SK-N-SH (cell line): ENCODE measurements at regions not wholly inside any gene's neighbourhood (a gene's known extent, or its start where the extent isn't known, plus 50 kb on each side); places are given as distances from the start of the nearest gene placed in this dataset.

ENCODE experiments used
- CTCF ChIA-PET: fragments of 300-600, 350-600 bp; formaldehyde crosslinking; extraction: SDS; loops from one replicate; lab custom pipeline; 2021; lab: Yijun Ruan, JAX
- POLR2A ChIA-PET: fragments of 350-600 bp; sonication (Branson Sonifier 250); formaldehyde crosslinking; extraction: SDS; loops from one replicate; lab custom pipeline; 2020; ENCODE audit warnings: antibody characterized with exemption, inconsistent platforms; lab: Yijun Ruan, JAX
- DNase-seq: peaks from one replicate; pipeline ENCODE4 v3.0.0; 2012
- H2AFZ ChIP-seq: fragments of 200-600 bp; sonication (generic); 2 replicates; pipeline ENCODE4 v1.8.1; 2016; ENCODE audit warnings: antibody characterized with exemption, mild to moderate bottlenecking, low read depth
- H3F3A ChIP-seq: fragments of 200-600 bp; sonication (generic); replicated peaks from 2 replicates; pipeline ENCODE3; 2016; ENCODE audit warnings: antibody characterized with exemption, mild to moderate bottlenecking; ENCODE audit not compliant: insufficient read depth
- H3K27ac ChIP-seq, 2 experiments: fragments of 200-500 bp in 1 of 2; fragments of 200-600 bp in 1 of 2; sonication (Bioruptor generic) in 1 of 2; sonication (generic), shearing (Covaris generic) in 1 of 2; 2 replicates each; pipeline versions ENCODE4 v1.5.1 to v1.6.1; 2014 to 2016; ENCODE audit warnings: low read depth in 2 of 2, inconsistent platforms in 1 of 2, low read length in 1 of 2, mild to moderate bottlenecking in 1 of 2, mixed read lengths in 1 of 2
- H3K27me3 ChIP-seq: fragments of 200-600 bp; sonication (generic), shearing (Covaris generic); 2 replicates; pipeline ENCODE4 v1.6.1; 2016; ENCODE audit warnings: mixed run types; ENCODE audit not compliant: insufficient read depth
- H3K36me3 ChIP-seq, 2 experiments: fragments of 200-500 bp in 1 of 2; fragments of 200-600 bp in 1 of 2; sonication (Bioruptor generic) in 1 of 2; sonication (generic) in 1 of 2; replicated peaks in 1 of 2; 2 replicates each; pipeline versions ENCODE3 to v1.5.1; 2014 to 2016; ENCODE audit warnings: low read length in 1 of 2, mild to moderate bottlenecking in 1 of 2; ENCODE audit not compliant: insufficient read depth in 2 of 2, control insufficient read depth in 1 of 2
- H3K4me1 ChIP-seq, 2 experiments: fragments of 200-500 bp in 1 of 2; fragments of 200-600 bp in 1 of 2; sonication (Bioruptor generic) in 1 of 2; sonication (generic), shearing (Covaris generic) in 1 of 2; 2 replicates each; pipeline versions ENCODE4 v1.5.1 to v1.6.1; 2014 to 2016; ENCODE audit warnings: low read depth in 1 of 2, low read length in 1 of 2, mixed run types in 1 of 2; ENCODE audit not compliant: insufficient read depth in 2 of 2, control insufficient read depth in 1 of 2
- H3K4me2 ChIP-seq: fragments of 200-600 bp; sonication (generic), shearing (Covaris generic); 2 replicates; pipeline ENCODE4 v1.6.1; 2017; ENCODE audit warnings: mixed run types
- H3K4me3 ChIP-seq, 2 experiments: fragments of 200-500 bp in 1 of 2; fragments of 200-600 bp in 1 of 2; sonication (Bioruptor generic) in 1 of 2; sonication (generic), shearing (Covaris generic) in 1 of 2; 2 replicates each; pipeline versions ENCODE4 v1.5.1 to v1.8.1; 2014 to 2016; ENCODE audit warnings: low read depth in 2 of 2, inconsistent platforms in 1 of 2, low read length in 1 of 2, mild to moderate bottlenecking in 1 of 2, mixed read lengths in 1 of 2, moderate library complexity in 1 of 2
- H3K79me2 ChIP-seq: fragments of 200-600 bp; sonication (generic); 2 replicates; pipeline ENCODE4 v1.8.1; 2017; ENCODE audit warnings: mild to moderate bottlenecking; ENCODE audit not compliant: insufficient read depth
- H3K9ac ChIP-seq: fragments of 200-600 bp; sonication (generic); 2 replicates; pipeline ENCODE4 v1.6.1; 2017; ENCODE audit warnings: mixed run types
- H3K9me2 ChIP-seq: fragments of 200-600 bp; sonication (generic); 2 replicates; pipeline ENCODE4 v1.6.1; 2017; ENCODE audit warnings: mixed run types
- H3K9me3 ChIP-seq: fragments of 200-600 bp; sonication (generic); 2 replicates; pipeline ENCODE4 v1.6.1; 2017; ENCODE audit warnings: mixed run types, mild to moderate bottlenecking, moderate library complexity
- H4K20me1 ChIP-seq: fragments of 200-600 bp; sonication (generic); 2 replicates; pipeline ENCODE4 v1.6.1; 2017; ENCODE audit warnings: mild to moderate bottlenecking, mixed run types; ENCODE audit not compliant: insufficient read depth
- CHD2 ChIP-seq: fragments of 150-350 bp; IDR thresholded peaks from 2 replicates; pipeline ENCODE4 v1.6.1; 2018; ENCODE audit warnings: low read length; ENCODE audit not compliant: partially characterized antibody
- EP300 ChIP-seq, 2 experiments: IDR thresholded peaks; 2 replicates each; pipeline versions ENCODE4 v1.4.0 to v1.6.1; 2012; ENCODE audit warnings: borderline replicate concordance in 1 of 2, low read depth in 1 of 2, low read length in 1 of 2
- FOXM1 ChIP-seq: IDR thresholded peaks from 2 replicates; pipeline ENCODE4 v1.4.0; 2012; ENCODE audit warnings: low read depth, mild to moderate bottlenecking
- GABPA ChIP-seq: IDR thresholded peaks from 2 replicates; pipeline ENCODE4 v1.4.0; 2012; ENCODE audit warnings: low read depth, mild to moderate bottlenecking
- MXI1 ChIP-seq: IDR thresholded peaks from 2 replicates; pipeline ENCODE4 v1.6.1; 2012; ENCODE audit warnings: mild to moderate bottlenecking, low read depth, low read length, improper control_type of control experiment
- NFIC ChIP-seq: IDR thresholded peaks from 2 replicates; pipeline ENCODE4 v1.4.0; 2012; ENCODE audit warnings: borderline replicate concordance
- NRF1 ChIP-seq: IDR thresholded peaks from 2 replicates; pipeline ENCODE4 v1.6.1; 2012; ENCODE audit warnings: low read depth, mild to moderate bottlenecking, low read length
- POLR2AphosphoS5 ChIP-seq: IDR thresholded peaks from 2 replicates; pipeline ENCODE4 v1.6.1; 2012; ENCODE audit warnings: low read depth, low read length
- RAD21 ChIP-seq: IDR thresholded peaks from 2 replicates; pipeline ENCODE4 v1.6.1; 2012; ENCODE audit warnings: mild to moderate bottlenecking, low read length
- RXRA ChIP-seq: IDR thresholded peaks from 2 replicates; pipeline ENCODE4 v1.4.0; 2012; ENCODE audit warnings: low read depth, mild to moderate bottlenecking, borderline replicate concordance
- TCF12 ChIP-seq: IDR thresholded peaks from 2 replicates; pipeline ENCODE4 v1.4.0; 2012
- TEAD4 ChIP-seq: IDR thresholded peaks from 2 replicates; pipeline ENCODE4 v1.4.0; 2012; ENCODE audit warnings: mild to moderate bottlenecking, borderline replicate concordance; ENCODE audit not compliant: insufficient read depth
- WGBS: methylation state at CpG from one replicate; pipeline ENCODE4 v1.1.6; 2017; ENCODE audit warnings: low lambda C conversion rate; 5-methylcytosine and 5-hydroxymethylcytosine counted together
- TF ChIP-seq, protein P1 (sequence below): fragments of 150-350 bp; IDR thresholded peaks from 2 replicates; pipeline ENCODE4 v1.6.1; 2016; ENCODE audit warnings: mild to moderate bottlenecking, low read depth, low read length
- TF ChIP-seq, protein P2 (sequence below): IDR thresholded peaks from 2 replicates; pipeline ENCODE4 v1.4.0; 2012; ENCODE audit warnings: low read depth, borderline replicate concordance

DNA sequence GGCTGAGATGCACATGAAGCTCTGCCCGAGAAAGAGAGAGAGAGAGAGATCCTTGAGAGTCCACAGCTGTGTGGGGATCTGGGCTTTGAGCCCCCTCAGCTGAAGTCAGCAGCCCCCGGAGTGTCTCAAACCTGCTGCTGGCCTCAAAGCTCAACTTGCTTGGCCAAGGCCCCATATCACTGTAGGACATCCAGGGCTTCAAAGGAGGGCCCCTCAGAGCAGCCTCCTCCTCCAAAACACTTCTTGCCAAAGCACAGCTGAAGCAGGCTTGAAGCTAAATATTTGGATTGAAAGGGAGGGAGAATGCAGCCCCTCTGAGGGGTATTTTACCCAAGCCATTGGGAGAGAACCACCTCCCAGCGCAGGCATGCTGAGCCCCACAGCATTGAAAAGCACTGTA, 357.6 kb downstream of the OSR1 start:
- Histone ChIP-seq H3K9ac (no peak overlapping the region), H3K4me3 (no peak overlapping the region), H3K36me3 (no peaks in the 10 kb centered on the region), H3K4me1 (no peaks in the 10 kb centered on the region), H2AFZ (no peak overlapping the region), H3K9me3 (no peaks in the 10 kb centered on the region), H3K27me3 (no peaks in the 10 kb centered on the region), H3K27ac (no peak overlapping the region), H3K79me2 (no peaks in the 10 kb centered on the region), H3K4me2 (no peak overlapping the region), H3F3A (no peaks in the 10 kb centered on the region), H3K9me2 (no peaks in the 10 kb centered on the region), H4K20me1 (no peaks in the 10 kb centered on the region)
- ChIA-PET POLR2A (no interaction called here), CTCF (interaction anchor here (0.9 kb wide), 1 partner anchor 481 kb away, joined by 3 read pairs; no protein-coding TSS in a partner anchor)
- TF ChIP-seq RXRA (no peak), RAD21 (no peak), EP300 (IDR thresholded peaks at IDR 0.05; ENCODE audit: borderline replicate concordance in 1 of 2, low read depth in 1 of 2, low read length in 1 of 2) (no peak), MXI1 (no peak), GABPA (no peak), NFIC (no peak), NRF1 (no peak), TCF12 (no peak)
- no peak for DNase-seq
- WGBS: 59% methylated on average over 2 of the region's 3 CpGs

DNA sequence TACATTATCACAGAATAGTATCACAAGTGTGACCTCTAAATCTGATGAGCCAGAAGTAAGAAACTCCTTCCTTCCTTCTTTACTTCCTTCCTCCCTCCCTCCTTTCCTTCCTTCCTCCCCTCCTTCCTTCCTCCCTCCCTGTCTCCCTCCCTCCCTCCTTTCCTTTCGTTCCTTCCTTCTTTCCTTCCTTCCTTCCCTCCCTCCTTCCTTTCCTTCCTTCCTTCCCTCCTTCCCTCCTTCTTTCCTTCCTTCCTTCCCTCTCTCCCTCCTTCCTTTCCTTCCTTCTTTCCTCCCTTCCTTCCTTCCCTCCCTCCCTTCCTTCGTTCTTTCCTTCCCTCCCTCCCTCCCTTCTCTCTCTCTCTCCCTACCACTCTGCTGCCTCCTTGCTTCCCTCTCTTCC, 359.2 kb downstream of the OSR1 start:
- H3K9ac ChIP-seq: no peak overlapping the region
- WGBS: 63% methylated on average over 2 of the region's 2 CpGs
- H3K79me2 ChIP-seq: no peaks in the 10 kb centered on the region
- no peak overlapping the region for H3K4me2 ChIP-seq
- no peaks in the 10 kb centered on the region for H3K4me1 ChIP-seq
- POLR2A ChIA-PET: no interaction called here
- H3K27ac ChIP-seq: no peak overlapping the region
- H4K20me1 ChIP-seq: no peaks in the 10 kb centered on the region
- CTCF ChIA-PET: no interaction called here
- H3K4me3 ChIP-seq: no peak overlapping the region
- H3K27me3 ChIP-seq: no peaks in the 10 kb centered on the region
- H3K9me2 ChIP-seq: no peaks in the 10 kb centered on the region
- no peaks in the 10 kb centered on the region for H3K9me3 ChIP-seq
- no peak for DNase-seq
- no peaks in the 10 kb centered on the region for H3F3A ChIP-seq
- no peaks in the 10 kb centered on the region for H3K36me3 ChIP-seq
- TF ChIP-seq RAD21 (no peak), GABPA (no peak), TEAD4 (no peak), MXI1 (no peak), CHD2 (no peak), FOXM1 (no peak), POLR2AphosphoS5 (no peak)
- TF ChIP-seq, protein P1, sequence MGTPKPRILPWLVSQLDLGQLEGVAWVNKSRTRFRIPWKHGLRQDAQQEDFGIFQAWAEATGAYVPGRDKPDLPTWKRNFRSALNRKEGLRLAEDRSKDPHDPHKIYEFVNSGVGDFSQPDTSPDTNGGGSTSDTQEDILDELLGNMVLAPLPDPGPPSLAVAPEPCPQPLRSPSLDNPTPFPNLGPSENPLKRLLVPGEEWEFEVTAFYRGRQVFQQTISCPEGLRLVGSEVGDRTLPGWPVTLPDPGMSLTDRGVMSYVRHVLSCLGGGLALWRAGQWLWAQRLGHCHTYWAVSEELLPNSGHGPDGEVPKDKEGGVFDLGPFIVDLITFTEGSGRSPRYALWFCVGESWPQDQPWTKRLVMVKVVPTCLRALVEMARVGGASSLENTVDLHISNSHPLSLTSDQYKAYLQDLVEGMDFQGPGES: no peak
- TF ChIP-seq, protein P2, sequence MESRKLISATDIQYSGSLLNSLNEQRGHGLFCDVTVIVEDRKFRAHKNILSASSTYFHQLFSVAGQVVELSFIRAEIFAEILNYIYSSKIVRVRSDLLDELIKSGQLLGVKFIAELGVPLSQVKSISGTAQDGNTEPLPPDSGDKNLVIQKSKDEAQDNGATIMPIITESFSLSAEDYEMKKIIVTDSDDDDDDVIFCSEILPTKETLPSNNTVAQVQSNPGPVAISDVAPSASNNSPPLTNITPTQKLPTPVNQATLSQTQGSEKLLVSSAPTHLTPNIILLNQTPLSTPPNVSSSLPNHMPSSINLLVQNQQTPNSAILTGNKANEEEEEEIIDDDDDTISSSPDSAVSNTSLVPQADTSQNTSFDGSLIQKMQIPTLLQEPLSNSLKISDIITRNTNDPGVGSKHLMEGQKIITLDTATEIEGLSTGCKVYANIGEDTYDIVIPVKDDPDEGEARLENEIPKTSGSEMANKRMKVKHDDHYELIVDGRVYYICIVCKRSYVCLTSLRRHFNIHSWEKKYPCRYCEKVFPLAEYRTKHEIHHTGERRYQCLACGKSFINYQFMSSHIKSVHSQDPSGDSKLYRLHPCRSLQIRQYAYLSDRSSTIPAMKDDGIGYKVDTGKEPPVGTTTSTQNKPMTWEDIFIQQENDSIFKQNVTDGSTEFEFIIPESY: no peak
- no peak overlapping the region for H2AFZ ChIP-seq
